ENCODE measurements at regions not wholly inside any gene's neighbourhood (a gene's known extent, or its start where the extent isn't known, plus 50 kb on each side); places are given as distances from the start of the nearest gene placed in this dataset.

DNA sequence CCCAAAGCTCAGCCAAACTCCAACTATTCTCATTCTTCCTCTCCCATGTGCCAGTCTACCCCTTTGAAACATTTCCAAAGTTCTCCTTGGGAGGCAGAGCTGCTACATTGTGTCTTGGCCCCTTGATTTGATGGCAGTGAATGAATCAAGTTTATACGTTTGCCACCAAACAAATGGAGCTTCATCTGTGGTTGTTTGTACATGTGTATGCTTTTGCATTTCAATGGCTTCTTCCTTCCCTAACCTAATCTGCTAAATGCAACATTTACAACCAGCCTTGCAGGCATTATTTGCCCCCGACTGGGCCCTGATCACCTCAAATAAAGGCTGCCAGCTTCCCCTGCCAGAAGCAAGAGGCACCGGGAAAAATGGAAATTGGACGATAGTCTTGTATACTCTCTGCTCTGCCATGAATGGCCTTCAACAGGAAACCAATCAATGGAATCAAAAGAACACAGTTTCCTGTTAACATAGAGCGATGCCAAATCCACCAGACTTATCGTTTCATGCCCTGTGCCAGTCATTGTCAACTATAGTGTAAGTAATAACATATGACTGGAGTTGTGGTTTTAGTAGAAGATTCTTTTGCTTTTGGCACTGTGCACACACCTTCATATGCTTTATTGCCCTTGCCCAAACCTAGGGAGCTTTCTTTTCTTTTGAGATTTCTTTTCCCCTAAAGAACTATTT, 97.8 kb downstream of the TMEM30B start:
- Histone ChIP-seq H3K36me3 (replicated peaks; ENCODE audit: insufficient read depth, low read depth) (no peaks in the 10 kb centered on the region), H3K4me3 (no peak overlapping the region), H3K4me1 (ENCODE audit: insufficient read depth) (peaks cover 4% of the 10 kb centered on the region), H3K4me2 (no peak overlapping the region), H2AFZ (no peak overlapping the region), H3K9me3 (ENCODE audit: low read depth) (no peaks in the 10 kb centered on the region), H3K27me3 (no peaks in the 10 kb centered on the region), H3K9me2 (replicated peaks; ENCODE audit: insufficient read depth) (no peaks in the 10 kb centered on the region), H3K27ac (no peak overlapping the region), H3K79me2 (no peaks in the 10 kb centered on the region), H4K20me1 (ENCODE audit: insufficient read depth, poor library complexity, severe bottlenecking) (no peaks in the 10 kb centered on the region)
- peak; percentile 8 for DNase-seq (ENCODE audit: low spot score)
- WGBS (ENCODE audit: low lambda C conversion rate, missing lambda C conversion rate) = 66% methylated on average over 6 of the region's 6 CpGs
- TF ChIP-seq, protein P1, sequence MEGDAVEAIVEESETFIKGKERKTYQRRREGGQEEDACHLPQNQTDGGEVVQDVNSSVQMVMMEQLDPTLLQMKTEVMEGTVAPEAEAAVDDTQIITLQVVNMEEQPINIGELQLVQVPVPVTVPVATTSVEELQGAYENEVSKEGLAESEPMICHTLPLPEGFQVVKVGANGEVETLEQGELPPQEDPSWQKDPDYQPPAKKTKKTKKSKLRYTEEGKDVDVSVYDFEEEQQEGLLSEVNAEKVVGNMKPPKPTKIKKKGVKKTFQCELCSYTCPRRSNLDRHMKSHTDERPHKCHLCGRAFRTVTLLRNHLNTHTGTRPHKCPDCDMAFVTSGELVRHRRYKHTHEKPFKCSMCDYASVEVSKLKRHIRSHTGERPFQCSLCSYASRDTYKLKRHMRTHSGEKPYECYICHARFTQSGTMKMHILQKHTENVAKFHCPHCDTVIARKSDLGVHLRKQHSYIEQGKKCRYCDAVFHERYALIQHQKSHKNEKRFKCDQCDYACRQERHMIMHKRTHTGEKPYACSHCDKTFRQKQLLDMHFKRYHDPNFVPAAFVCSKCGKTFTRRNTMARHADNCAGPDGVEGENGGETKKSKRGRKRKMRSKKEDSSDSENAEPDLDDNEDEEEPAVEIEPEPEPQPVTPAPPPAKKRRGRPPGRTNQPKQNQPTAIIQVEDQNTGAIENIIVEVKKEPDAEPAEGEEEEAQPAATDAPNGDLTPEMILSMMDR (IDR thresholded peaks at IDR 0.05; ENCODE audit: poor library complexity) = no peak
- no peak for TF ChIP-seq EZH2 (IDR thresholded peaks at IDR 0.05; ENCODE audit: borderline replicate concordance)
- no peak for TF ChIP-seq EZH2phosphoT487 (IDR thresholded peaks at IDR 0.05; ENCODE audit: low read depth, severe bottlenecking, unreplicated experiment)

GRCh38 chr14:61179796-61180398, 101.2 kb downstream of the TMEM30B start:
- 96% methylated on average over 7 of the region's 7 CpGs for WGBS (ENCODE audit: low lambda C conversion rate, missing lambda C conversion rate)
- Histone ChIP-seq H4K20me1 (ENCODE audit: insufficient read depth, poor library complexity, severe bottlenecking) (no peaks in the 10 kb centered on the region), H3K36me3 (replicated peaks; ENCODE audit: insufficient read depth, low read depth) (no peaks in the 10 kb centered on the region), H3K9me2 (replicated peaks; ENCODE audit: insufficient read depth) (no peaks in the 10 kb centered on the region), H3K27me3 (no peaks in the 10 kb centered on the region), H3K9me3 (ENCODE audit: low read depth) (no peaks in the 10 kb centered on the region), H3K4me3 (no peak overlapping the region), H2AFZ (no peak overlapping the region), H3K79me2 (no peaks in the 10 kb centered on the region), H3K4me1 (ENCODE audit: insufficient read depth) (no peaks in the 10 kb centered on the region), H3K27ac (no peak overlapping the region), H3K4me2 (no peak overlapping the region)
- TF ChIP-seq EZH2phosphoT487 (IDR thresholded peaks at IDR 0.05; ENCODE audit: low read depth, severe bottlenecking, unreplicated experiment) (no peak), EZH2 (IDR thresholded peaks at IDR 0.05; ENCODE audit: borderline replicate concordance) (no peak)
- no peak for DNase-seq (ENCODE audit: low spot score)

- Histone ChIP-seq H3K9me3 (ENCODE audit: low read depth) (no peaks in the 10 kb centered on the region), H3K4me2 (no peak overlapping the region), H3K4me3 (no peak overlapping the region), H3K27me3 (no peaks in the 10 kb centered on the region), H4K20me1 (ENCODE audit: insufficient read depth, poor library complexity, severe bottlenecking) (no peaks in the 10 kb centered on the region), H3K79me2 (no peaks in the 10 kb centered on the region), H3K4me1 (ENCODE audit: insufficient read depth) (no peaks in the 10 kb centered on the region), H3K36me3 (replicated peaks; ENCODE audit: insufficient read depth, low read depth) (no peaks in the 10 kb centered on the region), H3K9me2 (replicated peaks; ENCODE audit: insufficient read depth) (no peaks in the 10 kb centered on the region), H2AFZ (no peak overlapping the region), H3K27ac (no peak overlapping the region)
- WGBS (ENCODE audit: low lambda C conversion rate, missing lambda C conversion rate) = 83% methylated on average over 7 of the region's 7 CpGs
- TF ChIP-seq, protein P1 (IDR thresholded peaks at IDR 0.05; ENCODE audit: poor library complexity) = no peak
- no peak for TF ChIP-seq EZH2phosphoT487 (IDR thresholded peaks at IDR 0.05; ENCODE audit: low read depth, severe bottlenecking, unreplicated experiment)
- TF ChIP-seq EZH2 (IDR thresholded peaks at IDR 0.05; ENCODE audit: borderline replicate concordance) = no peak
- no peak for DNase-seq (ENCODE audit: low spot score)
Measured at GRCh38 chr14:61179061-61179690, 102.0 kb downstream of the TMEM30B start.

Data from hepatocyte (in vitro differentiated cells).